Skeletal muscle tissue (tissue), 3 donors: ENCODE measurements at regions not wholly inside any gene's neighbourhood (a gene's known extent, or its start where the extent isn't known, plus 50 kb on each side); places are given as distances from the start of the nearest gene placed in this dataset.

ENCODE experiments used
- H3K27ac ChIP-seq: one replicate; pipeline ENCODE4 v1.7.0; 2013; ENCODE audit warnings: mild to moderate bottlenecking, low read depth, low read length, inconsistent platforms
- H3K27me3 ChIP-seq, 3 donors: one replicate each; pipeline ENCODE4 v1.7.0; 2013; ENCODE audit warnings: low read length in 3 of 3; ENCODE audit not compliant: control insufficient read depth in 3 of 3, insufficient read depth in 3 of 3
- H3K36me3 ChIP-seq, 3 donors: one replicate each; pipeline ENCODE4 v1.7.0; 2013; ENCODE audit warnings: low read length in 3 of 3; ENCODE audit not compliant: control insufficient read depth in 3 of 3, insufficient read depth in 3 of 3
- H3K4me1 ChIP-seq, 3 donors: one replicate each; pipeline ENCODE4 v1.7.0; 2013; ENCODE audit warnings: low read length in 3 of 3, mild to moderate bottlenecking in 3 of 3; ENCODE audit not compliant: control insufficient read depth in 3 of 3, insufficient read depth in 3 of 3
- H3K4me3 ChIP-seq, 3 donors: one replicate each; pipeline ENCODE4 v1.7.0; 2013; ENCODE audit warnings: low read length in 3 of 3
- H3K9ac ChIP-seq, 3 donors: one replicate each; pipeline ENCODE4 v1.7.0; 2013; ENCODE audit warnings: low read length in 3 of 3, mild to moderate bottlenecking in 3 of 3, moderate library complexity in 2 of 3, low read depth in 1 of 3
- H3K9me3 ChIP-seq, 3 donors: one replicate each; pipeline ENCODE4 v1.7.0; 2013; ENCODE audit warnings: low read length in 3 of 3; ENCODE audit not compliant: control insufficient read depth in 3 of 3
- donor health status: Osteomylitis.

DNA sequence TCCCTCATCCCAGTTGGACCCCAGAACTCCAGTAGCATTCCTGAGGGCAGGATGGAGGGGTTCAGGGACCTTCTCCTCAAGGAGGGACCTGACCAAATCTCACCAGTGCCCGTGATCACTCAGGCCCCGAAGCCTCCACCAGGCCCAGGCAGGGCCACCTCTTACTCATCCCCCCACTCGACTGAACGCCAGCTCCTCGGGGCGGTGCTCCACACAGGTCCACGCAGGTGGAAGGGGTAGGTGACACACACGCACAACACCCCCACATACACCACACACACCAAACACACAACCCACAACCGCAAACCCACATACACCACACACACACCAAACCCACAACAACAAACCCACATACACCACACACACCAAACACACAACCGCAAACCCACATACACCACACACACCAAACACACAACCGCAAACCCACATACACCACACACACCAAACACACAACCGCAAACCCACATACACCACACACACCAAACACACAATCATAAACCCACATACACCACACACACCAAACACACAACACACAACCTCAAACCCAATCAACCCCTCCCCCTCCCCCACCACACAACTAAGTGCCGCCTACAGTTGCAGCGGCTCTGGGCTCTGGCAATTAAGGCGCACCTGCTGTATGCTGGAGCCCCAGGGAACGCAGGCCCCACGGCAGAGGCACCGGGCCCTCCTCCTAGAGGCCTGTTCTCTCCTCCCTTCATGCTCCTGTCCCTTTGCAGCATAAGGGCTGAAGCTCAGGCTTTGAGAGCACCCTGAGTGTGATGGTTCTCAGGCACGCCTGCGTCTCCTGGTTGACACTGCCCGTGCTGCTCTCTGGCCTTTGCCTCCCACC, 1318.1 kb downstream of the TBC1D22A start:
- Histone ChIP-seq H3K27ac (no peak overlapping the region), H3K4me3 (no peak overlapping the region), H3K9ac (no peak overlapping the region), H3K9me3 (no peaks in the 10 kb centered on the region), H3K27me3 (peaks cover 2 to 27% (median 6%) of the 10 kb centered on the region in 3 donors), H3K4me1 (no peaks in the 10 kb centered on the region), H3K36me3 (no peaks in the 10 kb centered on the region)

DNA sequence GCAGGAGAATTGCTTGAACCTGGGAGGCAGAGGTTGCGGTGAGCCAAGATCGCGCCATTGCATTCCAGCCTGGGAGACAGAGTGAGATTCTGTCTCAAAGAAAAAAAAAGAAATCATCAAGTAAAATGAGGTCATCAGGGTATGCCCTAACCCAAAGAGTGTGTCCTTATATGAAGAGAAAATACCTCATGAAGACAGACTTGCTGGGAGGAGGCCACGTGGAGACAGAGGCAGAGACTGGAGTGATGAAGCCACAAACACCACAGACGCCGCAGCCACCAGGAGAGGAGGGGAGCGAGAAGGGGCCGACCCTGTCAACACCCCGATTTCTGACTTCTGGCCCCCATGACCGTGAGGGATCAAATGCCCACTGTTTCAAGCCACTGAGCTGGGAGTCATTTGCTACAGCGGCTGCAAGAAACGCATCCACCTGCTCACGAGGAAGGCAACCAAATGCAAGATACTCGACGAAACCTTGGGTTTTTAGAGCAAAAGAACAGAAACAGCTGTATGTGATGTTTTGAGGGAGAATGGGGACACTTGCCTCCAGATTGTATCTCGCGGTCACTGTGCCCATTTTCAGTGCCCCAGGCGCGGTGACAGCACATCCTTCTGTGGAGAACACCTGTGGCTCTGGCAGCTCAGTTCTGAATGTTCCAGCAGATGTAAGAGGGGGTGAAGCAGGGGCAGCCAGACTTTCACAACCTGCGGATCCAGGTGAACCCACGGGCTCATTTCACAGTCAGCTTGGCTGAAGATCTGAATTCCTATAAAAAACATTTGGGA, 1317.2 kb downstream of the TBC1D22A start:
- Histone ChIP-seq H3K4me3 (no peak overlapping the region), H3K9me3 (no peaks in the 10 kb centered on the region), H3K27me3 (peaks cover 4 to 33% (median 12%) of the 10 kb centered on the region in 3 donors), H3K4me1 (no peaks in the 10 kb centered on the region), H3K9ac (no peak overlapping the region), H3K36me3 (no peaks in the 10 kb centered on the region), H3K27ac (no peak overlapping the region)

DNA sequence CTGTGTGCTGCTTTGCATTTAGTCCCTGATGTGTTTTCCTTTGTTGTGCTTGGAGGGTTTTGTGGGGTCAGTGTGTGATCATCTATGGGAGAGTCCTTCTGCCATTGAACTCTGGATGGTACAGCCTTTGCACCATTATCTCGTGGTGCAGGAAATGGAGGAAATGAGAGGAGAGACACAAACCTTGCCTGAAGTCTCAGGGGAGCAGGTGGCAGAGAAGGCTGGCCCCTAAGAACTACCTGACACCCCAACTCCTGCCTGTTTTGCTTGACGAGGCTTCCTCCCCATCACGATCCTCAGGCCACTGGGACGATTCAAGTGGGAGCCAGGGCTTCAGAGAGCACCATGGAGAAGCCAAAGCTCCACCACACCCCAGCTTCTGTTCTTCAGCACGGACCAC, 1316.4 kb downstream of the TBC1D22A start:
- H3K27ac ChIP-seq = no peak overlapping the region
- H3K9me3 ChIP-seq = no peaks in the 10 kb centered on the region
- H3K27me3 ChIP-seq = peaks cover 7 to 32% (median 13%) of the 10 kb centered on the region in 3 donors
- no peaks in the 10 kb centered on the region for H3K4me1 ChIP-seq
- H3K36me3 ChIP-seq = no peaks in the 10 kb centered on the region
- H3K4me3 ChIP-seq = no peak overlapping the region
- no peak overlapping the region for H3K9ac ChIP-seq

DNA sequence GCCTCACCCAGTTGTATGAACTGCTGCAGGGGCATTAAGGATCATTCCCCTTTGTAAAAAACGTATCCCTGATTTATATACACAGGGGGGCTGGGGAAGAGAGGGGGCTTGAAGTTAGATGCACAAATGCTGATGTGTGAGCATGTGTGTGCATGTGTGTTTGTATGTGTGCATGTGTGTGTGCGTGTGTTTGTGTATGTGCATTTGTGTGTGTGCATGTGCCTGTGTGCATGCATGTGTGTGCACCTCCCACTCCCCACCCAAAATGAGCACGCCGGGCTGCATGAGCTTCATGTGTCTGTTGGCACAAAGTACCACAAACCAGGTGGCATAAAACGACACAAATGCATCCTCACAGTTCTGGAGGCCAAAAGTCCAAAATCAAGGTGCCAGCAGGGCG, 1315.2 kb downstream of the TBC1D22A start:
- H3K9me3 ChIP-seq = no peaks in the 10 kb centered on the region
- no peak overlapping the region for H3K4me3 ChIP-seq
- H3K36me3 ChIP-seq = no peaks in the 10 kb centered on the region
- H3K4me1 ChIP-seq = no peaks in the 10 kb centered on the region
- no peak overlapping the region for H3K9ac ChIP-seq
- H3K27ac ChIP-seq = no peak overlapping the region
- peaks cover 7 to 29% (median 10%) of the 10 kb centered on the region in 3 donors for H3K27me3 ChIP-seq

DNA sequence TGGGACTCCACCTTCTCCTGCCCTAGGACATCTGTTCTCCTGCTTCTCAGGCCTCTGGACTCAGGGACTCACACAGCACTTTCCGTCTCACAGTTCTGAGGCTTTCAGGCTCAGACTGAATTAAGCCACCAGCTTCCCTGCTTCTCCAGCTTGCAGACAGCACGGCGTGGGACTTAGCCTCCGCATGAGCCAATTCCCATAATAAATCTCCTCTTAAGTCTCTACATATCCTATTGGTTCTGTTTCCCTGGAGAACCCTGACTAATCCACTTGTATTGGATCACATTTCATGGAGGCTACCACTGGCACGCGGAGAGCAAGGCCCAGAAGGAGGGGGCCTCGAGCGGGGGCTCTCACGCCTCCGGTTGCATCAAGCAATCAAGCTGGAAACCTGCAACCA, 1313.6 kb downstream of the TBC1D22A start:
- no peak overlapping the region for H3K27ac ChIP-seq
- no peak overlapping the region for H3K9ac ChIP-seq
- H3K9me3 ChIP-seq = no peaks in the 10 kb centered on the region
- no peaks in the 10 kb centered on the region for H3K4me1 ChIP-seq
- no peaks in the 10 kb centered on the region for H3K36me3 ChIP-seq
- H3K27me3 ChIP-seq = peaks cover 7 to 21% (median 10%) of the 10 kb centered on the region in 3 donors
- no peak overlapping the region for H3K4me3 ChIP-seq

DNA sequence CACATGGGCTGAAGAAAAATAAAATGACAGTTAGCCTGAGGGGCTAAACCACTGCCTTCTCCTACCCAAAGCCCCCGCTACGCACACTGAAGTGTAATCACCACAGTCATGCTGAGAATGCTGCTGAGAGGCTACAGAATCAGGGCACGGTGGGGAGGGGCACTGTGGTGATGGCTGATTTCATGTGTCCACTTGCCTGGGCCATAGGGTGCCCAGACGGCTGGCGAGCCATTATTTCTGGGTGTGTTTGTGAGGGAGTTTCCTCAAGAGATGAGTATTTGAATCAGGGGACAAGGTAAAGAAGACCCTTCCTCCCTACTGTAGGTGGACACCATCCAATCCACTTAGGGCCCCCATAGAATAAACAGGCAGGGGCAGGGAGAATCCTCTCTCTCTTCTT, 1313.2 kb downstream of the TBC1D22A start:
- Histone ChIP-seq H3K4me3 (no peak overlapping the region), H3K27ac (no peak overlapping the region), H3K9ac (no peak overlapping the region), H3K27me3 (peaks cover 7 to 17% (median 10%) of the 10 kb centered on the region in 3 donors), H3K36me3 (no peaks in the 10 kb centered on the region), H3K4me1 (no peaks in the 10 kb centered on the region), H3K9me3 (no peaks in the 10 kb centered on the region)

DNA sequence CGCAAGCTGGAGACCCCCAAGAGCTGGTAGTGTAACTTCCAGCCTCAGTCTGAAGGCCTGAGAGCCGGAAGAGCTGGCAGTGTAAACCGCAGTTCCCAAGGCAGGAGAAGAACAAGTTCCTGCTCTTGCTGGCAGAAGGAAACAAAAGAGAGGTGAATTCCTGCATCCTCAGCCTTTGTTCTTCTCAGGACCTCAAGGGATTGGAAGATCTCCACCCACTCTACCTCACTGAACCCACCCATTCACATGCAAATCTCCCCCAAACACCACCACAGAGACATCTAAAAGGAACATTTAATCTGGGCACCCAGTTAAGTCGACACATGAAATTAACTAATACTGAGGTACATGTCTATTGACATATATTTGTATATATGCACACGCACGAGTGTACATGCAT, 1310.3 kb downstream of the TBC1D22A start:
- no peak overlapping the region for H3K4me3 ChIP-seq
- H3K4me1 ChIP-seq = no peaks in the 10 kb centered on the region
- H3K9me3 ChIP-seq = no peaks in the 10 kb centered on the region
- H3K27me3 ChIP-seq = peaks cover 8 to 15% (median 14%) of the 10 kb centered on the region in 3 donors
- H3K36me3 ChIP-seq = no peaks in the 10 kb centered on the region
- no peak overlapping the region for H3K27ac ChIP-seq
- H3K9ac ChIP-seq = no peak overlapping the region

DNA sequence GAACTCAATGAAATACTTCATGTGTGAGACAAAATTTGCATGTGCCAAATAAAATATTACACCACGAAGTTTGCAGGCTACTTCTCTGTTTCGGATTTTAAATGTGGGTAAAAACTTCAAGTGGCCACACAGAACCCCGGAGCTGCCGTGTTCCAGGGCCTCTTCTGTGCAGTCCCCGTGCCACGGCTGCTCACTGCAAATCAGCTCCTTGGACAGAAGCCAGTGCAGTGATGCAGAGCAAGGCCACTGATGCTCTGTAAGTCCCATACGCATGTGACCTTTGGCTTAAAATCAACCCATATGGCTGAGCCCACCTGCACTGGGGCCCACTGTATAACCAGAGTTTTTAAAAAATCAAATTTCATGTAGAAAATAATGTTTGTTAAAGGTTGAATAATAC, 1309.4 kb downstream of the TBC1D22A start:
- Histone ChIP-seq H3K36me3 (no peaks in the 10 kb centered on the region), H3K4me3 (no peak overlapping the region), H3K27me3 (peaks cover 7 to 17% (median 13%) of the 10 kb centered on the region in 3 donors), H3K9ac (no peak overlapping the region), H3K9me3 (no peaks in the 10 kb centered on the region), H3K4me1 (no peaks in the 10 kb centered on the region), H3K27ac (no peak overlapping the region)

DNA sequence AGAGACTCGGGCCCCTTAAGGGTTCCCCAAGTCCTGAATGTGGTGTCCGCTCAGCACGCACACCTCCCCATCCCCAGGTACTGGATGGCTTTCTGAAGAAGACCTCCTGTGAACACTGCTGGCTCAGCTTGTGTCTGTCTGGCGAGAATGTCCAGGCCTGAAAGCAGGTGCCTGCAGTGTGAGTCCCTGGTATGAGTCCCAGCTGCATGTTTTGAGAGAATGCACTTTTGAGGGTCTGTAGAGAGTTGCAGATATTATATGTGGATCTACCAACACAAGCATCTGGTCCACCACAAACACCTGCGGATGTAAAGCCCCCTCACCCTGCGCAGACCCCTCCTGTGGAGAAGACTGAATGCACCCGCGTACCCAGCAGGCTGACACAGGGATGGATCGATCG, 1308.9 kb downstream of the TBC1D22A start:
- Histone ChIP-seq H3K36me3 (no peaks in the 10 kb centered on the region), H3K9me3 (no peaks in the 10 kb centered on the region), H3K9ac (no peak overlapping the region), H3K27me3 (peaks cover 7 to 17% (median 17%) of the 10 kb centered on the region in 3 donors), H3K27ac (no peak overlapping the region), H3K4me3 (no peak overlapping the region), H3K4me1 (no peaks in the 10 kb centered on the region)

DNA sequence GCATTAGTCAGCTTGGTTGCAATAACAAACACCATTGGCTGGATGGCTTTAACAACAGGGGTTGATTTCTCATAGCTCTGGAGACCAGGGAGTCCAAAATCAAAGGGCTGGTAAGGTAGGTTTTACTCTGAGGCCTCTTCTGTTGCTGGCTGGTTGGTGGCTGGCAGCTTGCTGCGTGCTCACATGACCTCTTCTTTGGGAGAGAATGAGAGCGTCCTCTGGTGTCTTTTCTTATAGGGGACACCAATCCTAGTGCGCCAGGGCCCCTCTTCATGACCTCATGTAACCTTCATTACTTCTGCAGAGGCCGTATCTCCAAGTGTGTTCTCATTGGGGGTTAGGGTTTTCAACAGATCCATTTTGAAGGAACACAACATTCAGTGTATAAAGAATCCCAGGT, 1308.3 kb downstream of the TBC1D22A start:
- Histone ChIP-seq H3K36me3 (no peaks in the 10 kb centered on the region), H3K27ac (no peak overlapping the region), H3K4me1 (no peaks in the 10 kb centered on the region), H3K27me3 (peaks cover 7 to 17% (median 17%) of the 10 kb centered on the region in 3 donors), H3K9ac (no peak overlapping the region), H3K4me3 (no peak overlapping the region), H3K9me3 (no peaks in the 10 kb centered on the region)
